Urothelium cell line (cell line): ENCODE measurements at regions not wholly inside any gene's neighbourhood (a gene's known extent, or its start where the extent isn't known, plus 50 kb on each side); places are given as distances from the start of the nearest gene placed in this dataset.
A peak's percentile ranks its signal among the peaks of the same experiment; 100 is the strongest.

ENCODE experiments used
- DNase-seq: peaks from one replicate; pipeline ENCODE4 v3.0.0; 2011; ENCODE audit warnings: low spot score, mixed read lengths
- FAIRE-seq: peaks from 2 replicates; lab custom pipeline; 2011; peaks lifted over from hg19 to GRCh38; lab: Jason Lieb, UNC

GRCh38 chr18:65018184-65018583 lies 732.6 kb upstream of the CDH7 start:
- FAIRE-seq (no peak), DNase-seq (no peak)

- DNase-seq (no peak), FAIRE-seq (no peak)
Observed at GRCh38 chr18:65017372-65017760, 733.4 kb upstream of the CDH7 start.

GRCh38 chr18:65016631-65017371 lies 734.0 kb upstream of the CDH7 start:
- no peak for FAIRE-seq
- no peak for DNase-seq

- no peak for FAIRE-seq
- no peak for DNase-seq
Observed at GRCh38 chr18:64994370-64994769, 756.4 kb upstream of the CDH7 start.

- no peak for FAIRE-seq
- no peak for DNase-seq
Observed at GRCh38 chr18:64993695-64994094, 757.1 kb upstream of the CDH7 start.

- DNase-seq (no peak), FAIRE-seq (no peak)
Observed at GRCh38 chr18:64992654-64993053, 758.2 kb upstream of the CDH7 start.

- FAIRE-seq (no peak), DNase-seq (no peak)
Observed at GRCh38 chr18:64991102-64991501, 759.7 kb upstream of the CDH7 start.

- no peak for FAIRE-seq
- DNase-seq: no peak
Observed at GRCh38 chr18:64986906-64987495, 763.8 kb upstream of the CDH7 start.

GRCh38 chr18:64983497-64984238 lies 767.1 kb upstream of the CDH7 start:
- FAIRE-seq (no peak), DNase-seq (no peak)

- FAIRE-seq: no peak
- no peak for DNase-seq
Observed at GRCh38 chr18:64982414-64983055, 768.3 kb upstream of the CDH7 start.

- DNase-seq (no peak), FAIRE-seq (no peak)
Observed at GRCh38 chr18:64981915-64982314, 768.9 kb upstream of the CDH7 start.

- DNase-seq: no peak
- FAIRE-seq: no peak
Observed at GRCh38 chr18:64979791-64980190, 771.0 kb upstream of the CDH7 start.

- DNase-seq (no peak), FAIRE-seq (no peak)
Observed at GRCh38 chr18:64974391-64975125, 776.3 kb upstream of the CDH7 start.

GRCh38 chr18:64972545-64972944 lies 778.3 kb upstream of the CDH7 start:
- FAIRE-seq (no peak), DNase-seq (no peak)

- DNase-seq (peak; percentile 3), FAIRE-seq (no peak)
Observed at GRCh38 chr18:64966667-64967066, 784.1 kb upstream of the CDH7 start.

- FAIRE-seq (no peak), DNase-seq (no peak)
Observed at GRCh38 chr18:64956465-64956864, 794.3 kb upstream of the CDH7 start.

GRCh38 chr18:64949885-64950284 lies 800.9 kb upstream of the CDH7 start:
- no peak for FAIRE-seq
- DNase-seq: no peak

- no peak for DNase-seq
- FAIRE-seq: no peak
Observed at GRCh38 chr18:64936671-64937070, 787.8 kb upstream of the LINC00305 start.

GRCh38 chr18:64929036-64929435 lies 780.1 kb upstream of the LINC00305 start:
- FAIRE-seq: no peak
- no peak for DNase-seq

- FAIRE-seq (no peak), DNase-seq (no peak)
Observed at GRCh38 chr18:64919971-64920570, 771.2 kb upstream of the LINC00305 start.
